Endothelial cell of umbilical vein (primary cell): ENCODE measurements at regions not wholly inside any gene's neighbourhood (a gene's known extent, or its start where the extent isn't known, plus 50 kb on each side); places are given as distances from the start of the nearest gene placed in this dataset.

Experiments used
- EZH2 ChIP-seq: IDR thresholded peaks from 2 replicates; pipeline ENCODE4 v1.6.1; 2012; ENCODE audit warnings: borderline replicate concordance, low read depth, mild to moderate bottlenecking, moderate library complexity, low read length, inconsistent platforms; ENCODE audit not compliant: severe bottlenecking
- FOS ChIP-seq: IDR thresholded peaks from 2 replicates; pipeline ENCODE4 v1.6.1; 2011; ENCODE audit warnings: mild to moderate bottlenecking, low read length, moderate library complexity, borderline replicate concordance; ENCODE audit not compliant: insufficient read depth
- GATA2 ChIP-seq: IDR thresholded peaks from 2 replicates; pipeline ENCODE4 v1.7.0; 2011; ENCODE audit warnings: low read depth, mild to moderate bottlenecking, moderate library complexity, mixed read lengths, low read length; ENCODE audit not compliant: insufficient read length, insufficient read depth
- JUN ChIP-seq: IDR thresholded peaks from 2 replicates; pipeline ENCODE4 v1.6.1; 2011; ENCODE audit warnings: borderline replicate concordance, low read depth; ENCODE audit not compliant: insufficient read length, insufficient read depth
- POLR2A ChIP-seq: IDR thresholded peaks from 2 replicates; pipeline ENCODE4 v1.6.1; 2012; ENCODE audit warnings: low read depth, mild to moderate bottlenecking, control low read depth, low read length
- POLR2AphosphoS5 ChIP-seq: IDR thresholded peaks from 2 replicates; pipeline ENCODE4 v1.6.1; 2012; ENCODE audit warnings: low read depth, mild to moderate bottlenecking, control low read depth, low read length, moderate library complexity; ENCODE audit not compliant: insufficient read depth
- TF ChIP-seq, protein P1 (sequence below), 2 donors: IDR thresholded peaks; 1 replicate in 1 of 2; 2 replicates in 1 of 2; pipeline ENCODE4 v1.5.1; 2011; ENCODE audit warnings: low read length in 2 of 2, mild to moderate bottlenecking in 2 of 2, moderate library complexity in 2 of 2, control low read depth in 1 of 2, inconsistent platforms in 1 of 2, low read depth in 1 of 2; ENCODE audit not compliant: insufficient read depth in 1 of 2; ENCODE audit errors: extremely low read depth in 1 of 2
- TF ChIP-seq, protein P2 (sequence below): IDR thresholded peaks from 2 replicates; pipeline ENCODE4 v1.6.1; 2011; ENCODE audit not compliant: insufficient read depth, insufficient read length

DNA sequence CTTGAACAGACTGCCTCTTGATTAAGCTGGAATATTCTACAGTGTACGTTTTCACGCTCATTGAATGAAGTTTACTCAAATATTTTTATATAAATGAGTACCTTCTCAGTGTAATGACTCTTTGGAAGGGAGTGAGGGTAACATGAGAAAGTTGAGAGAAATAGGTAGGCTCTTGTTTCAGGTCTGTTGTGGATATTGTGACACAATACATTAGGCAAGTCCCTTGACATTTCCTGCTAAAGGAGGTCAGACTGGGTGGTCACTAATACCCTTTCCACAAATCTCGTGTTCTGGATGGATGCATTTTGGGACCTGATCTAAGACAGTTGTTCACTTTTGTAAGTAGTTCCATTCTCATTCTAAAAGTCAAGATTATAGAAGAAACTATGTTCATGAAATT, 324.8 kb upstream of the AZI2 start:
- TF ChIP-seq GATA2 (no peak), POLR2A (no peak), EZH2 (no peak), JUN (no peak), FOS (no peak), POLR2AphosphoS5 (no peak)
- TF ChIP-seq, protein P1, sequence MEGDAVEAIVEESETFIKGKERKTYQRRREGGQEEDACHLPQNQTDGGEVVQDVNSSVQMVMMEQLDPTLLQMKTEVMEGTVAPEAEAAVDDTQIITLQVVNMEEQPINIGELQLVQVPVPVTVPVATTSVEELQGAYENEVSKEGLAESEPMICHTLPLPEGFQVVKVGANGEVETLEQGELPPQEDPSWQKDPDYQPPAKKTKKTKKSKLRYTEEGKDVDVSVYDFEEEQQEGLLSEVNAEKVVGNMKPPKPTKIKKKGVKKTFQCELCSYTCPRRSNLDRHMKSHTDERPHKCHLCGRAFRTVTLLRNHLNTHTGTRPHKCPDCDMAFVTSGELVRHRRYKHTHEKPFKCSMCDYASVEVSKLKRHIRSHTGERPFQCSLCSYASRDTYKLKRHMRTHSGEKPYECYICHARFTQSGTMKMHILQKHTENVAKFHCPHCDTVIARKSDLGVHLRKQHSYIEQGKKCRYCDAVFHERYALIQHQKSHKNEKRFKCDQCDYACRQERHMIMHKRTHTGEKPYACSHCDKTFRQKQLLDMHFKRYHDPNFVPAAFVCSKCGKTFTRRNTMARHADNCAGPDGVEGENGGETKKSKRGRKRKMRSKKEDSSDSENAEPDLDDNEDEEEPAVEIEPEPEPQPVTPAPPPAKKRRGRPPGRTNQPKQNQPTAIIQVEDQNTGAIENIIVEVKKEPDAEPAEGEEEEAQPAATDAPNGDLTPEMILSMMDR (IDR thresholded peaks at IDR 0.05; ENCODE audit: extremely low read depth in 1 of 2, insufficient read depth in 1 of 2, low read depth in 1 of 2, low read length in 2 of 2): no peak
- TF ChIP-seq, protein P2, sequence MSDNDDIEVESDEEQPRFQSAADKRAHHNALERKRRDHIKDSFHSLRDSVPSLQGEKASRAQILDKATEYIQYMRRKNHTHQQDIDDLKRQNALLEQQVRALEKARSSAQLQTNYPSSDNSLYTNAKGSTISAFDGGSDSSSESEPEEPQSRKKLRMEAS: no peak
